CD4-positive, alpha-beta T cell (primary cell): ENCODE measurements at regions not wholly inside any gene's neighbourhood (a gene's known extent, or its start where the extent isn't known, plus 50 kb on each side); places are given as distances from the start of the nearest gene placed in this dataset.
"Not testable (repeated sequence)": the region's sequence is repeated elsewhere in the genome, so short reads cannot be mapped to it uniquely, and the experiment has no call there.

Experiments used
- ATAC-seq: fragments of 200-7000 bp; cut with Tn5 transposase; one replicate; pipeline ENCODE4 v1.10.0; 2022; ENCODE audit warnings: mild to moderate bottlenecking; ENCODE audit not compliant: poor library complexity
- CTCF ChIA-PET: fragments of 350-600 bp; sonication (Branson Sonifier 250); formaldehyde crosslinking; loops from one replicate; lab custom pipeline; 2021; ENCODE audit warnings: antibody characterized with exemption, inconsistent platforms; lab: Charles Lee
- POLR2A ChIA-PET: fragments of 350-600 bp; sonication (Branson Sonifier 250); formaldehyde crosslinking; loops from one replicate; lab custom pipeline; 2021; ENCODE audit warnings: antibody characterized with exemption, inconsistent platforms; lab: Charles Lee
- DNase-seq, 14 experiments: peaks; one replicate each; pipeline ENCODE4 v3.0.0-alpha.2; 2013 to 2020; ENCODE audit warnings: mixed read lengths in 2 of 14
- H3K27ac ChIP-seq, 2 donors: one replicate each; pipeline versions ENCODE4 v1.5.1 to v1.7.0; 2013; ENCODE audit warnings: low read length in 2 of 2, low read depth in 1 of 2, mild to moderate bottlenecking in 1 of 2
- H3K27me3 ChIP-seq, 2 experiments: 1 replicate in 1 of 2; 2 replicates in 1 of 2; pipeline versions ENCODE4 v1.6.1 to v1.7.0; 2013; ENCODE audit warnings: low read length in 2 of 2, control low read depth in 1 of 2, mild to moderate bottlenecking in 1 of 2, moderate library complexity in 1 of 2; ENCODE audit not compliant: insufficient read depth in 2 of 2, control insufficient read depth in 1 of 2
- H3K36me3 ChIP-seq: one replicate; pipeline ENCODE4 v1.6.1; 2013; ENCODE audit warnings: low read length, control low read depth; ENCODE audit not compliant: insufficient read depth
- H3K4me1 ChIP-seq: one replicate; pipeline ENCODE4 v1.6.1; 2013; ENCODE audit warnings: low read length, control low read depth; ENCODE audit not compliant: insufficient read depth
- H3K4me3 ChIP-seq: one replicate; pipeline ENCODE4 v1.5.1; 2013; ENCODE audit warnings: mild to moderate bottlenecking, low read length, moderate library complexity
- H3K9me3 ChIP-seq, 2 experiments: 1 replicate in 1 of 2; 2 replicates in 1 of 2; pipeline versions ENCODE4 v1.6.1 to v1.7.0; 2013; ENCODE audit warnings: low read length in 2 of 2, mild to moderate bottlenecking in 2 of 2, control low read depth in 1 of 2, moderate library complexity in 1 of 2; ENCODE audit not compliant: control insufficient read depth in 1 of 2, insufficient read depth in 1 of 2
- H3K27ac Mint-ChIP-seq: one replicate; pipeline ENCODE4 v1.8.0; 2020; ENCODE audit warnings: mixed read lengths
- H3K27me3 Mint-ChIP-seq: one replicate; pipeline ENCODE4 v1.8.0; 2021; ENCODE audit warnings: mixed read lengths
- H3K36me3 Mint-ChIP-seq: one replicate; pipeline ENCODE4 v1.8.0; 2021; ENCODE audit warnings: low read depth, mixed read lengths
- H3K4me1 Mint-ChIP-seq: one replicate; pipeline ENCODE4 v1.8.0; 2021; ENCODE audit warnings: low read depth, mixed read lengths
- H3K4me3 Mint-ChIP-seq: one replicate; pipeline ENCODE4 v1.8.0; 2020; ENCODE audit warnings: mild to moderate bottlenecking, mixed read lengths
- H3K9me3 Mint-ChIP-seq: one replicate; pipeline ENCODE4 v1.8.0; 2020; ENCODE audit warnings: mixed read lengths
- intact Hi-C, 2 experiments: fragments of 100-400 bp; cut with DNase I in 1 of 2; cut with micrococcal nuclease in 1 of 2; formaldehyde crosslinking; loops; one replicate each; pipeline versions ENCODE4 v1.15.1 to v1.9.0; 2023 to 2025; cut with DNase I, micrococcal nuclease
- TF ChIP-seq, protein P1 (sequence below): fragments of 200-600 bp; IDR thresholded peaks from one replicate; pipeline ENCODE4 v1.8.0; 2022; ENCODE audit warnings: antibody characterized with exemption, mild to moderate bottlenecking

DNA sequence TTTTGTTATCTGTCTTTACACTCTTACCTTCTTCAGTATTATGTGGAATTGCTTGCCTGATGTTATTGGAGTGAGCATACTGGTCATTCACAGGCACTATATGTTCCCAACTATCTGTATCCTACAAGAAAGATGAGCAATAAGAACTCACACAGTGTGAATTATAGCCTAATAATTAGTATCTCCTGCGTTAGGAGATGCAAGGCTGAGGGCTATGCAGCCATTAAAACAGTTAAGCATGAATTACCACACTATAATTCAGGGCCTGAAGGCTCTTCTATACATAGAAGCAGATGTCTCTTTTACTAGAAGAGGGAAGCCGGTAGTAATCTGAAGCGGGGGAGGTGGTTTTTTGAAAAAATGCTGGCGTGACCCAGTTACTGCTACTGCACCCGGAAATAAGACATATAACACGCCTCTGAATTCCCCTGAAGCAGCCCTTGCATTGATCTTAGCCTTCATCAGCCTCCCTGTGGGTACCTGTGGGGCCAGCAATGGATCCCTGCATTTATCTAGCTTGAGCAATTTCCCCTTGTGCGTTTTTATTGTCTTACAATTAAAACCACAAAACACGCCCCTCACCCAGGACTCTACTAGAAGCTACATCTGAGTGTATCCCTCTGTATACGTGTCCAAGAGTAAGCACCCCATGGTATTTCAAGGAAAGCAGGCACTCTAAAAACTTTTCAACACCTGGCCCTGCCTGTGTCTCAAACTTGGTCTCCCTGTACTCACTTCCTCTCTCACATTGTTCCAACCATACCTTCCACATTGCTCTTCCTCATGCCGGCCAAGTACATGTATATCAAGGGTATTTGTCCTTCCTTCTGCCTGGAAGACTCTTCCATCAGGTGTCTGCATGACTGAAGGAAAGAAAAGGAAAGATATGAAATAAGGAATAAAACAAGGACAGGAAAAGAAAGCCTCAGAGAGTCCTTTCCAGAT, 210.9 kb upstream of the ARID2 start:
- H3K27ac ChIP-seq, result peak overlapping the region; percentile 11 to 42

DNA sequence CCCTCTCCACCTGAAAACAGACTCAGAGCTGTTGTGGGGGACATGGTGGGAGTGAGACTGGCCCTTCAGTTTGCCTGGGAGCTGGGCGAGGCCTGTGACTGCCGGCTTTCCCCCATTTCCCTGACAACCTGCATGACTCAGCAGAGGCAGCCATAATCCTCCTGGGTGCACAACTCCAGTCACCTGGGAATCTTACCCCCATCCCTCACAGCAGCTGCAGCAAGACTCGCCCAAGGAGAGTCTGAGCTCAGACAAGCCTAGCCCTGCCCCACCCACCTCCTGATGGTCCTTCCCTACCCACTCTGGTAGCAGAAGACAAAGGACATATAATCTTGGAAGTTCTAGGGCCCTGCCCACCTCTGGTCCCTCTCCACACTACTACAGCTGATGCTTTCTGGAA, 207.3 kb upstream of the ARID2 start:
- CTCF ChIA-PET, result no interaction called here

More for the DNA sequence above, 210.9 kb upstream of the ARID2 start:
- peak overlapping the region; percentile 30 for H3K4me3 Mint-ChIP-seq
- ATAC-seq, result peak; percentile 97
- H3K4me3 ChIP-seq, result no peak overlapping the region
- peaks cover 6% of the 10 kb centered on the region for H3K9me3 Mint-ChIP-seq
- peak overlapping the region; percentile 71 for H3K27ac Mint-ChIP-seq
- TF ChIP-seq, protein P1, sequence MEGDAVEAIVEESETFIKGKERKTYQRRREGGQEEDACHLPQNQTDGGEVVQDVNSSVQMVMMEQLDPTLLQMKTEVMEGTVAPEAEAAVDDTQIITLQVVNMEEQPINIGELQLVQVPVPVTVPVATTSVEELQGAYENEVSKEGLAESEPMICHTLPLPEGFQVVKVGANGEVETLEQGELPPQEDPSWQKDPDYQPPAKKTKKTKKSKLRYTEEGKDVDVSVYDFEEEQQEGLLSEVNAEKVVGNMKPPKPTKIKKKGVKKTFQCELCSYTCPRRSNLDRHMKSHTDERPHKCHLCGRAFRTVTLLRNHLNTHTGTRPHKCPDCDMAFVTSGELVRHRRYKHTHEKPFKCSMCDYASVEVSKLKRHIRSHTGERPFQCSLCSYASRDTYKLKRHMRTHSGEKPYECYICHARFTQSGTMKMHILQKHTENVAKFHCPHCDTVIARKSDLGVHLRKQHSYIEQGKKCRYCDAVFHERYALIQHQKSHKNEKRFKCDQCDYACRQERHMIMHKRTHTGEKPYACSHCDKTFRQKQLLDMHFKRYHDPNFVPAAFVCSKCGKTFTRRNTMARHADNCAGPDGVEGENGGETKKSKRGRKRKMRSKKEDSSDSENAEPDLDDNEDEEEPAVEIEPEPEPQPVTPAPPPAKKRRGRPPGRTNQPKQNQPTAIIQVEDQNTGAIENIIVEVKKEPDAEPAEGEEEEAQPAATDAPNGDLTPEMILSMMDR, result no peak
- H3K36me3 ChIP-seq, result no peaks in the 10 kb centered on the region
- intact Hi-C loops, result no loop called here
- CTCF ChIA-PET, result no interaction called here
- peaks cover 24% of the 10 kb centered on the region for H3K4me1 Mint-ChIP-seq
- DNase-seq, result peak; percentile 7 to 87 (median 30)
- H3K4me1 ChIP-seq, result peaks cover 12% of the 10 kb centered on the region
- no peaks in the 10 kb centered on the region for H3K9me3 ChIP-seq
- peaks cover 5% of the 10 kb centered on the region for H3K36me3 Mint-ChIP-seq
- POLR2A ChIA-PET, result interaction anchor here (1.3 kb wide), 1 partner anchor 11 kb away, joined by 3 read pairs; no protein-coding TSS in a partner anchor
- no peaks in the 10 kb centered on the region for H3K27me3 Mint-ChIP-seq
- H3K27me3 ChIP-seq, result no peaks in the 10 kb centered on the region

DNA sequence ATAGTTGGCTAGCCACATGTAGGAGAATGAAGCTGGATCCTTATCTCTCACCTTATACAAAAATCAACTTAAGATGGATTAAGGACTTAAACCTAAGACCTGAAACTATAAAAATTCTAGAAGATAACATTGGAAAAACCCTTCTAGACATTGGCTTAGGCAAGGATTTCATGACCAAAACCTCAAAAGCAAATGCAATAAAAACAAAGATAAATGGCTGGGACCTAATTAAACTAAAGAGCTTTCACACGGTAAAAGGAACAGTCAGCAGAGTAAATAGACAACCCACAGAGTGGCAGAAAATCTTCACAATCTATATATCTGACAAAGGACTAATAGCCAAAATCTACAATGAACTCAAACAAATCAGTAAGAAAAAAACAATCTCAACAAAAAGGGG, 202.7 kb upstream of the ARID2 start:
- H3K4me1 ChIP-seq, intact Hi-C loops, H3K27ac Mint-ChIP-seq, DNase-seq, H3K4me3 Mint-ChIP-seq, H3K36me3 Mint-ChIP-seq, H3K27me3 ChIP-seq, H3K4me3 ChIP-seq, CTCF ChIA-PET, H3K36me3 ChIP-seq, ATAC-seq, H3K27me3 Mint-ChIP-seq, H3K27ac ChIP-seq, H3K4me1 Mint-ChIP-seq, POLR2A ChIA-PET, H3K9me3 ChIP-seq: not testable (repeated sequence)
- peaks cover 27% of the 10 kb centered on the region for H3K9me3 Mint-ChIP-seq

More for the DNA sequence above, 207.3 kb upstream of the ARID2 start:
- H3K36me3 ChIP-seq, result no peaks in the 10 kb centered on the region
- Mint-ChIP-seq H3K9me3 (peaks cover 21% of the 10 kb centered on the region), H3K27me3 (no peaks in the 10 kb centered on the region), H3K4me1 (peaks cover 24% of the 10 kb centered on the region), H3K4me3 (no peak overlapping the region), H3K36me3 (peaks cover 5% of the 10 kb centered on the region), H3K27ac (no peak overlapping the region)
- no peak overlapping the region for H3K4me3 ChIP-seq
- H3K9me3 ChIP-seq, result no peaks in the 10 kb centered on the region
- POLR2A ChIA-PET, result no interaction called here
- no peaks in the 10 kb centered on the region for H3K27me3 ChIP-seq
- H3K4me1 ChIP-seq, result peaks cover 12% of the 10 kb centered on the region
- intact Hi-C loops, result no loop called here
- ATAC-seq, result no peak
- no peak overlapping the region for H3K27ac ChIP-seq
- TF ChIP-seq, protein P1, result no peak
- no peak for DNase-seq
